ENCODE measurements at regions not wholly inside any gene's neighbourhood (a gene's known extent, or its start where the extent isn't known, plus 50 kb on each side); places are given as distances from the start of the nearest gene placed in this dataset.

GRCh38 chr14:49484180-49484579, 102.0 kb downstream of the RPS29 start:
- H3K27ac Mint-ChIP-seq: no peak overlapping the region

GRCh38 chr14:49483268-49483667, 102.9 kb downstream of the RPS29 start:
- H3K9me3 Mint-ChIP-seq: peaks cover 2 to 6% (median 5%) of the 10 kb centered on the region in 3 donors
- no peak overlapping the region for H3K27ac Mint-ChIP-seq
- H3K36me3 Mint-ChIP-seq: no peaks in the 10 kb centered on the region
- H3K4me1 Mint-ChIP-seq: peaks cover 0 to 7% (median 0%) of the 10 kb centered on the region in 3 donors
- H3K4me3 Mint-ChIP-seq: no peak overlapping the region
- H3K27me3 Mint-ChIP-seq: peaks cover 10% of the 10 kb centered on the region

More at GRCh38 chr14:49484180-49484579, 102.0 kb downstream of the RPS29 start:
- no peak overlapping the region for H3K4me3 Mint-ChIP-seq
- H3K9me3 Mint-ChIP-seq: peaks cover 2 to 6% (median 5%) of the 10 kb centered on the region in 3 donors
- peaks cover 0 to 7% (median 0%) of the 10 kb centered on the region in 3 donors for H3K4me1 Mint-ChIP-seq
- H3K27me3 Mint-ChIP-seq: peaks cover 13% of the 10 kb centered on the region
- no peaks in the 10 kb centered on the region for H3K36me3 Mint-ChIP-seq

DNA sequence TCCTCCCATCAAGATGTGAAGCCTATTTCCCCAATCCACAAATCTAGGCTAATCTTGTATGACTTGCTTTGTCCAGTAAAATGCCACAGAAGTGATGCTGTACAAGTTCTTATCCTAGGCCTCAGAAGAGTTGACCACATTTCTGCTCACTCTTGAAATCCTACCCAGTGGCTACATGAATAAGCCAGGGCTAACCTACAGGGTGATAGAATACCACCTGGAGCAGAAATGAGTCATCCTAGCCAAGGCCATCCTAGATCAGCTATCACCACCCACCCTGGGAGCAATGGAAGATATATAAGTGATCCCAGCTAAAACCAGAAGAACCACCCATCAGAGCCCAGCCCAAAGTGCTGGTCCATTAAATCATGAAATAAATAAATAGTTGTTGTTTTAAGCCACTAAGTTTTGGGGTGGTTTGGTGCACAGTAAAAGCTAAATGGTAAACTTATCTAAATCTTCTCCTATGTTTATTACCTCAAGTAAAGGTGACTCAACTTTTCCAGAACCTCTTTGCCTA, 105.1 kb downstream of the RPS29 start:
- no peak overlapping the region for H3K4me3 Mint-ChIP-seq
- H3K27ac Mint-ChIP-seq: peak overlapping the region in 1 of 3 donors; percentile 4
- peaks cover 6% of the 10 kb centered on the region for H3K27me3 Mint-ChIP-seq
- no peaks in the 10 kb centered on the region for H3K36me3 Mint-ChIP-seq
- peaks cover 2 to 6% (median 5%) of the 10 kb centered on the region in 3 donors for H3K9me3 Mint-ChIP-seq
- H3K4me1 Mint-ChIP-seq: peaks cover 0 to 7% (median 0%) of the 10 kb centered on the region in 3 donors

GRCh38 chr14:49480053-49480760, 106.0 kb downstream of the RPS29 start:
- H3K27me3 Mint-ChIP-seq: peaks cover 9% of the 10 kb centered on the region
- peaks cover 2 to 6% (median 5%) of the 10 kb centered on the region in 3 donors for H3K9me3 Mint-ChIP-seq
- H3K4me3 Mint-ChIP-seq: no peak overlapping the region
- no peaks in the 10 kb centered on the region for H3K36me3 Mint-ChIP-seq
- H3K27ac Mint-ChIP-seq: no peak overlapping the region
- peaks cover 0 to 7% (median 0%) of the 10 kb centered on the region in 3 donors for H3K4me1 Mint-ChIP-seq

DNA sequence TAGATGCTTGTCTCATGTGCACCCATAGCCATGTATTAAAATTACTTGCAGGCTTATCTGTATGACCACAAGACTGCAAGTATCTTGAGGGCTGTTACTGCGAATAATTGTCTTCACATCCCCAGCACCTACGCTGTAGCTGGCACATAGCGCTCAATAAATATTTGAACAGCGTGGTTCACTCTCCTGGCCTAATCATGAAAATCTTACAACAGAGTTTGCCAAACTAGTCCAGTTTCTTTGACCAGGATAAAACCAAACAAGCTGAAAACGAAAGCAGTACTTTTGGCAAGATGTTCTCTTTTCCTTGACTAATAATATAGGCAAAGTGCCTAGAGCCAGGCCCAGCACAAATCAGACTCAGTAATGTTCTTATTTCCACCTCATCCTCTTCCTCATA, 106.7 kb downstream of the RPS29 start:
- Mint-ChIP-seq H3K36me3 (no peaks in the 10 kb centered on the region), H3K27me3 (peaks cover 6% of the 10 kb centered on the region), H3K4me1 (peaks cover 0 to 7% (median 0%) of the 10 kb centered on the region in 3 donors), H3K9me3 (peaks cover 2 to 6% (median 5%) of the 10 kb centered on the region in 3 donors), H3K27ac (no peak overlapping the region), H3K4me3 (no peak overlapping the region)

- H3K27me3 Mint-ChIP-seq: peaks cover 6% of the 10 kb centered on the region
- H3K27ac Mint-ChIP-seq: no peak overlapping the region
- H3K4me3 Mint-ChIP-seq: no peak overlapping the region
- H3K4me1 Mint-ChIP-seq: peaks cover 0 to 5% (median 0%) of the 10 kb centered on the region in 3 donors
- no peaks in the 10 kb centered on the region for H3K36me3 Mint-ChIP-seq
- peaks cover 2 to 6% (median 5%) of the 10 kb centered on the region in 3 donors for H3K9me3 Mint-ChIP-seq
These were observed 107.4 kb downstream of the RPS29 start for GRCh38 chr14:49478784-49479183.

GRCh38 chr14:49467091-49467490, 119.1 kb downstream of the RPS29 start:
- no peaks in the 10 kb centered on the region for H3K4me1 Mint-ChIP-seq
- no peak overlapping the region for H3K27ac Mint-ChIP-seq
- H3K9me3 Mint-ChIP-seq: peaks cover 0 to 3% (median 3%) of the 10 kb centered on the region in 3 donors
- H3K4me3 Mint-ChIP-seq: no peak overlapping the region
- H3K27me3 Mint-ChIP-seq: peaks cover 22% of the 10 kb centered on the region
- no peaks in the 10 kb centered on the region for H3K36me3 Mint-ChIP-seq

DNA sequence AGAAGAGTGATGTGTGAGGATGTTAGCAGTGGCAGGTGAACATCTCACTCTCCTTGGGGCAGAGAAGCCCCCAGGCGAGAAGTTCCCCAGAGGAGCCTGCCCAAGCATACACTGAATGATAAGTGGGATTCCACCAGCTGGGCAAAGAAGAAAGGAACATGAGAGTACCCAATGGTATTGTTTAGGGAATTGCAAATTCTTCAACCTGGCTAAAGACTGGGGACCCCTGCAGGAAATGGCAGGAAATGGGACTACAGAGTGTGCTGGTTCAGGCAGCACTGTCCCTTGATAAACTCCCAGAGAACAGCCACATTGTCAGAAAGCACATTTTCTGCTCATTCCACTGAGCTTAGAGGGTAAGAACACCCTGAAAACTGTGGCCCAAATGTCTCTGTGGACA, 121.3 kb downstream of the RPS29 start:
- Mint-ChIP-seq H3K9me3 (peaks cover 0 to 3% (median 0%) of the 10 kb centered on the region in 3 donors), H3K27me3 (peaks cover 19% of the 10 kb centered on the region), H3K27ac (no peak overlapping the region), H3K36me3 (no peaks in the 10 kb centered on the region), H3K4me1 (no peaks in the 10 kb centered on the region), H3K4me3 (no peak overlapping the region)

- Mint-ChIP-seq H3K4me3 (no peak overlapping the region), H3K27ac (no peak overlapping the region), H3K9me3 (peaks cover 0 to 3% (median 0%) of the 10 kb centered on the region in 3 donors), H3K4me1 (no peaks in the 10 kb centered on the region), H3K27me3 (peaks cover 11% of the 10 kb centered on the region), H3K36me3 (no peaks in the 10 kb centered on the region)
These were observed 123.0 kb downstream of the RPS29 start for GRCh38 chr14:49463146-49463545.

- Mint-ChIP-seq H3K36me3 (no peaks in the 10 kb centered on the region), H3K4me1 (no peaks in the 10 kb centered on the region), H3K9me3 (peaks cover 0 to 2% (median 0%) of the 10 kb centered on the region in 3 donors), H3K4me3 (no peak overlapping the region), H3K27ac (no peak overlapping the region), H3K27me3 (peaks cover 4% of the 10 kb centered on the region)
These were observed 124.4 kb downstream of the RPS29 start for GRCh38 chr14:49461529-49462401.

DNA sequence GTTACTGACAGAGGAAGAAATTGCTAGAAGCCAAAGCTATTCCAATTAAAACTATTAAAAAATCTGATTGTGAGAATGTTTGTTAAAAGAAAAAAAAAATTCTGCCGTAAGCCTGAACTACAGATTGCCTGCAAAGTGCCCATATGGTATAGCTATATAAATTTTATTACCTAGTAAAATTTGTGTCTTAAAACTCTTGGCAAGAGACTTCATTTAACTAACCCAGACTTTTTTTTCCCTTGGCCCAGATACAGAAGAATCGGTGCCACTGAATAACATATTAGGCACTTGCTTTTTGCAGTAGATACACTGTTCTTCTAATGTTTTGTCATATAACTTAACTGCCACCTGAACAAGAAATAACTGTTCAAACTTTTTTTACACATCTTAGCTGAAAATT, 125.5 kb downstream of the RPS29 start:
- Mint-ChIP-seq H3K9me3 (no peaks in the 10 kb centered on the region), H3K4me1 (no peaks in the 10 kb centered on the region), H3K4me3 (no peak overlapping the region), H3K36me3 (no peaks in the 10 kb centered on the region), H3K27me3 (peaks cover 3% of the 10 kb centered on the region), H3K27ac (no peak overlapping the region)

DNA sequence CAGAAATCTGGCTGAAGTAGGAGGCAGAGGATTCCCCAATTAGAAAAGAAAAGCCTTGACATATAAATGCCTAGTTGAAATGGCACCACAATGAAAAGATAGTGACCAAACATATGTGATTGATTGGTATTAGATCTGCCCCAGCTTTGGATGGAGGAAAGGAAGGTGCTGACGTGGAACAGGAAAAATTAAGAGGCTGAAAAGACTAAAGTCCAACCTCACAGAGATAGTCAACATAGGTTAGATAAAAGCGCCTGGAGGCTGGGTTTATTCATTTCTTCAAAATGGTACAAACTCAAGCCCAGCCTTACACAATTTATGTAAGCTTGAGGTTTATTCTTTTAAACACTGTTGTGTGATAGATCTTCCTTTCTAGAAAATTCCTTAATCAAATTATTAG, 129.6 kb downstream of the RPS29 start:
- Mint-ChIP-seq H3K4me1 (no peaks in the 10 kb centered on the region), H3K36me3 (no peaks in the 10 kb centered on the region), H3K9me3 (peaks cover 0 to 1% (median 0%) of the 10 kb centered on the region in 3 donors), H3K27ac (no peak overlapping the region), H3K4me3 (no peak overlapping the region), H3K27me3 (peaks cover 5% of the 10 kb centered on the region)

DNA sequence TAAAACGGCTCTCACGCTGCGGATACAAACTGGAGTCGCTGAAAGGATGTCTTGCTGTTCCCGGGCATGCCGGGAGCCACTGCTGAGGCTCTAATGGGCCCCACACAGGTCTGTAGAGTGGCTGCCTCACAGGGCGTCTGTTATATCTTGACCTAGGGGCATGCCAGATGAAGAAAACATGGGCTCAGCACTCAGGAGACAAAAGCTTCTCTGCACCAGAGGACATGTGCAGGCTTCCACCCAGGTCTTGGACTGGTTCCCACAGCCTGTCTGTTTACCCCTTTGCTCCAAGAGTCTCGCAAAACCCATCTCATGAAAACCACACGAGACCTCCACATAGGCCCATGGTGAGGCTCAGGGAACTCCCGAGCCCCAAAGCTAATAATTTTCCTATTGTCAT, 134.2 kb downstream of the RPS29 start:
- Mint-ChIP-seq H3K27ac (no peak overlapping the region), H3K4me3 (no peak overlapping the region), H3K36me3 (no peaks in the 10 kb centered on the region), H3K9me3 (peaks cover 5 to 6% (median 5%) of the 10 kb centered on the region in 3 donors), H3K4me1 (no peaks in the 10 kb centered on the region), H3K27me3 (peaks cover 5% of the 10 kb centered on the region)

DNA sequence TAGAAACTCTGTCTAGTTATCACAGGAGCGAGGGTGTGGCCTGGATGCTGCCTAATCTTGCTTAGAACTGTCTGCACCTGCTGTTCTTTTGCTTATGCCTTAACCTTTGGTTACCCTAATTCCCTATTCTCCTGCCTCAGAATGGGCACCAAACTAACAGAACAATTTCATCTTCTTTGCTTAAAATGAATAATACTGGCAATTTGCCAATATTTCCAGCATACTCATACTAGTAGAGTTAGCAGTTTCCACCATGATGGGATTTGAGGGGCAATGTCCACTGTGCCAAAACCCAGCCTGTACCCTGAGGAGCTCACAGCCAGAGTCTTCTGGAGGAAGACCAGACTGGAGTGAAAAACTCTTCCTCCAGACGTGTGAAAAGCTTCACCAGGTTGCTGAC, 136.4 kb downstream of the RPS29 start:
- Mint-ChIP-seq H3K4me3 (no peak overlapping the region), H3K27me3 (peaks cover 4% of the 10 kb centered on the region), H3K36me3 (no peaks in the 10 kb centered on the region), H3K4me1 (no peaks in the 10 kb centered on the region), H3K27ac (no peak overlapping the region), H3K9me3 (peaks cover 5 to 6% (median 5%) of the 10 kb centered on the region in 3 donors)

DNA sequence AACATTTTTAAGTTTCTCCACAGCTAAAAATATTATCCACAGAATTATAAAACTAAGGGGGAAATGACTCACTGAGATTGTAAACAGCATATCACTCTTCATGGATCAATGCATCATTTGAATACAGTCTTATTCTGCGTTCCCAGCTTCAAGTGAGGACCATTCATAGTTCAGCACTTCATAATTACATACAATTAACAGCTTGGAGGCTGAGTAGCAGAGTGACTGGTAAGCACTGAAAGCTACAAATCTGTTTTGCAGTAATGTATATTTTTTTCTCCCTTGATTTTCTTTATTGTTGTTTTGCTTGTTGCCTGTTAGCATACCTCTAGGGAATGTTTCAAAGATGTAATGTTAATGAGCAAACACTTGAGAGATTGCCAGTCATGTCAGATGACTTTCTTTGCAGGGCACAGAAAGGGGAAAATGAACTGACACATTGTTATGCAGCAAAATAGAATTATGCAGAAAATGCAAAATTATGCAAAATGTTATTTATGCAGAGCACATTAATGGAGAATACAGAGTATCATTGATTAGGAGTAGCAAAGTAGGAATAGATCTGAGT, 138.6 kb downstream of the RPS29 start:
- H3K27ac Mint-ChIP-seq: no peak overlapping the region
- H3K36me3 Mint-ChIP-seq: no peaks in the 10 kb centered on the region
- H3K4me1 Mint-ChIP-seq: no peaks in the 10 kb centered on the region
- peaks cover 4 to 6% (median 5%) of the 10 kb centered on the region in 3 donors for H3K9me3 Mint-ChIP-seq
- no peak overlapping the region for H3K4me3 Mint-ChIP-seq
- peaks cover 2% of the 10 kb centered on the region for H3K27me3 Mint-ChIP-seq

Measured in IgD-negative memory B cell (primary cell).